ENCODE measurements at regions not wholly inside any gene's neighbourhood (a gene's known extent, or its start where the extent isn't known, plus 50 kb on each side); places are given as distances from the start of the nearest gene placed in this dataset.

DNA sequence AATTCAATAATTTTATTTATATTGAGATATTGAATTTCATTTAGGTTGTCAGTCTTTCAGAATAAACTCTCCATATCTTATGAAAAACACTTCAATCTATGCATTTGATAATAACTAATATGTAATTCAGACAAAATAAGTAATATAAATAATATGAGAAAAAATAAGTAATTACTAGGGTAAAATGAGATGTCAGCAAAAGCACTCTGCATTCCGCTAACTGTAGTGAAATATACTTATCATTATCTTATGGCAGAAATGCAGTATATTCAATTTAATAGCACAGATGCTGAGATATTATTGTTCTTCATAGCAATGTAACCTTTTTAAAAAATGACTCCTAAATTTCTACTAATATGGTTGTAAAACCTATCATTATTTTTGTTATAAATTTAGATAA lies 606.2 kb upstream of the VRK2 start:
- Mint-ChIP-seq H3K4me1 (ENCODE audit: unreplicated experiment) (no peaks in the 10 kb centered on the region), H3K36me3 (ENCODE audit: low read depth, unreplicated experiment) (no peaks in the 10 kb centered on the region), H3K27me3 (ENCODE audit: unreplicated experiment) (no peaks in the 10 kb centered on the region), H3K27ac (ENCODE audit: unreplicated experiment) (no peak overlapping the region), H3K9me3 (ENCODE audit: unreplicated experiment) (peaks cover 4% of the 10 kb centered on the region), H3K4me3 (ENCODE audit: unreplicated experiment) (no peak overlapping the region)
- TF ChIP-seq, protein P1, sequence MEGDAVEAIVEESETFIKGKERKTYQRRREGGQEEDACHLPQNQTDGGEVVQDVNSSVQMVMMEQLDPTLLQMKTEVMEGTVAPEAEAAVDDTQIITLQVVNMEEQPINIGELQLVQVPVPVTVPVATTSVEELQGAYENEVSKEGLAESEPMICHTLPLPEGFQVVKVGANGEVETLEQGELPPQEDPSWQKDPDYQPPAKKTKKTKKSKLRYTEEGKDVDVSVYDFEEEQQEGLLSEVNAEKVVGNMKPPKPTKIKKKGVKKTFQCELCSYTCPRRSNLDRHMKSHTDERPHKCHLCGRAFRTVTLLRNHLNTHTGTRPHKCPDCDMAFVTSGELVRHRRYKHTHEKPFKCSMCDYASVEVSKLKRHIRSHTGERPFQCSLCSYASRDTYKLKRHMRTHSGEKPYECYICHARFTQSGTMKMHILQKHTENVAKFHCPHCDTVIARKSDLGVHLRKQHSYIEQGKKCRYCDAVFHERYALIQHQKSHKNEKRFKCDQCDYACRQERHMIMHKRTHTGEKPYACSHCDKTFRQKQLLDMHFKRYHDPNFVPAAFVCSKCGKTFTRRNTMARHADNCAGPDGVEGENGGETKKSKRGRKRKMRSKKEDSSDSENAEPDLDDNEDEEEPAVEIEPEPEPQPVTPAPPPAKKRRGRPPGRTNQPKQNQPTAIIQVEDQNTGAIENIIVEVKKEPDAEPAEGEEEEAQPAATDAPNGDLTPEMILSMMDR (IDR thresholded peaks at IDR 0.05; ENCODE audit: unreplicated experiment) = no peak
- DNase-seq (ENCODE audit: low spot score) = no peak

DNA sequence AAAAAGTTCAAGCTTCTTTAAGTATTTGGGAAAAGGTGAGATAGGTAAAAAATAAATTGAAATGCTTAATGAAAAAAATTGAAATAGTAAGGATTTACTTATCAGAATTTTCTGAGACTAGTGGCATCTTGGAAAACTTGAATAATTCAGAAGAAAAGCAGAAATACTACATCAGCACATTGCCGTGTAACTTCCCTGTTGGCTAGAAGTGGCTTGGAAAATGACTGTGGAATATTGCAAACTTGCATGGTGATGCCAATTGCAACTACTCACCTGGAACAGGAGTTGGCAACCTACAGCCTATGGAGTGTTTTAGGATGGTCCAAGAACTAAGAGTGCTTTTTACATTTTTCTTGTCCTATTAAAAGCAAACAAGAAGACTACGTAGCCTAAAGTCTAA lies 603.5 kb upstream of the VRK2 start:
- H3K9me3 Mint-ChIP-seq (ENCODE audit: unreplicated experiment) = peaks cover 4% of the 10 kb centered on the region
- H3K27me3 Mint-ChIP-seq (ENCODE audit: unreplicated experiment) = no peaks in the 10 kb centered on the region
- H3K27ac Mint-ChIP-seq (ENCODE audit: unreplicated experiment) = no peak overlapping the region
- H3K36me3 Mint-ChIP-seq (ENCODE audit: low read depth, unreplicated experiment) = no peaks in the 10 kb centered on the region
- no peak overlapping the region for H3K4me3 Mint-ChIP-seq (ENCODE audit: unreplicated experiment)
- DNase-seq (ENCODE audit: low spot score) = no peak
- no peaks in the 10 kb centered on the region for H3K4me1 Mint-ChIP-seq (ENCODE audit: unreplicated experiment)
- TF ChIP-seq, protein P1 (IDR thresholded peaks at IDR 0.05; ENCODE audit: unreplicated experiment) = no peak

DNA sequence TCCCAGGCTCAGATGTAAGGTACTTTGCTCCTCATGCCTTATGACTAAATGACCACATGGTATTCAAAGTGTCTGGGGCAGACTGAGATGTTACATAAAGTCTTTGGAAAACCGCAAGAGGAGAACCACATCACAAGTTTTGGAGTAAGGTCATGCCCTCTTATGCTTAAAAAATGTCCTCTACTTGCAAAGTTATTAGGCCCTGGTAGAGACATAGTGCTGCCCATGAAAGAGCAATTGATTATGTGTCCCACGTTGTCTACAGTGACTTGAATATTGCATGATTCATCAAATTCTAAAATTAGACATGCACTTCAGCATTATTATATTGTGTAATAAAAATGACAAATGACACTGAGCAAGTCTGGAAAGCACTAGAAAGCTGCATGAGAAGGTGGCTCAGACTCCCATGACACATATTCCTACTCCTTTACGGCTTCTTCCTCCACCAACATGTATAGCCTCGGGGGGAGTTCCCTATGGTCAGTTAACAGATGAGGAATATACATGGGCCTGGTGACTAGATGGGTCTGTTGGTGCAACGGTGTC lies 602.6 kb upstream of the VRK2 start:
- DNase-seq (ENCODE audit: low spot score) = no peak
- Mint-ChIP-seq H3K27me3 (ENCODE audit: unreplicated experiment) (no peaks in the 10 kb centered on the region), H3K36me3 (ENCODE audit: low read depth, unreplicated experiment) (no peaks in the 10 kb centered on the region), H3K27ac (ENCODE audit: unreplicated experiment) (no peak overlapping the region), H3K4me1 (ENCODE audit: unreplicated experiment) (no peaks in the 10 kb centered on the region), H3K4me3 (ENCODE audit: unreplicated experiment) (no peak overlapping the region), H3K9me3 (ENCODE audit: unreplicated experiment) (peaks cover 4% of the 10 kb centered on the region)
- TF ChIP-seq, protein P1 (IDR thresholded peaks at IDR 0.05; ENCODE audit: unreplicated experiment) = no peak

DNA sequence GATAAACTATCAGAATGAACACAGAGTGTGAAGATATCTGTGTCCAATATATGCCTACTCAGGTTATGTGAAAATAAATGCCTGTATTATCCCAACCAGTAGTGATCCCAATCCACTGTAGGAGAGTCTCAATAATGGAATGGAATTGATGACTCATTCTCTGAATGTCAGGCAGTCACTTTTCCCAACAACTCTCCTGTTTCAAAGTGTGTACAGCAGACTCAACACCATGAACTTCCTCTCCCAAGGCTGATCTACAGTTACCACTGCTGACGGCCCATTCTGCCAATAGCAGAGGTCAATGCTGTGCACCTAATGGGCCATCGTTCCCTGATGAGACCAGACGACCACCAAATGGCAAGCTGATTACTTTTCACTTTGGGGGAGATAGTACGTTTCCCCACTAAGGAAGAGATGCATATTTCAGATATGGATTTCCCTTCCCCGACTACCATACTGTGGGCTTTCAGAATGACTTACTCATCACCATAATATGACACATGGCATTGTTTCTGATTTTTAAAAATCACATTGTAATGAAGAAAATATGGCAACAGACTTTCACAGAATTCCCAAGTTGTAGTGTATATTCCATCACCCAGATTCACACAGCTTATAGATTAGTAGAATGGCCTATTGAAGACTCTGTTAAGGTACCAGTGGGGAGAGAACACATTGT lies 601.7 kb upstream of the VRK2 start:
- no peak overlapping the region for H3K4me3 Mint-ChIP-seq (ENCODE audit: unreplicated experiment)
- no peaks in the 10 kb centered on the region for H3K4me1 Mint-ChIP-seq (ENCODE audit: unreplicated experiment)
- H3K9me3 Mint-ChIP-seq (ENCODE audit: unreplicated experiment) = peaks cover 4% of the 10 kb centered on the region
- no peaks in the 10 kb centered on the region for H3K27me3 Mint-ChIP-seq (ENCODE audit: unreplicated experiment)
- H3K36me3 Mint-ChIP-seq (ENCODE audit: low read depth, unreplicated experiment) = no peaks in the 10 kb centered on the region
- H3K27ac Mint-ChIP-seq (ENCODE audit: unreplicated experiment) = no peak overlapping the region
- TF ChIP-seq, protein P1 (IDR thresholded peaks at IDR 0.05; ENCODE audit: unreplicated experiment) = no peak
- no peak for DNase-seq (ENCODE audit: low spot score)

DNA sequence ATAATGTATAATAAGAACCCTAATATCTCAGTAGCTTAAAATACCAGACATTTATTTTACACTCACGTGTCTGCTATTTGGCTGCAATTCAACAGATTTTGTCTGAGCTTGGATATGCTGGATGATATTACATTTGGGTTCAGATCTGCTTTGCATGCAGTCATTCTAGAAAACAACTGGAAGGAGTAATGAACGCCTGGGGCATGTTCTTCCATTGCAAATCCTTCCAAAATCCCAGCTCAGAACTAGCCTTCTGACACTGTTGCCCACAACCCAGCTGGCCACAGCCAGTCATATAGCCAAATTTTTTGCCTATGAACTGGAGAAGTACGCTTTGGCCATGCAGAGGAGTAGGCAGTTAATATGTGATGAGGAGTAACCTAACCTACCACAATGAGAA lies 597.8 kb upstream of the VRK2 start:
- no peak overlapping the region for H3K27ac Mint-ChIP-seq (ENCODE audit: unreplicated experiment)
- H3K36me3 Mint-ChIP-seq (ENCODE audit: low read depth, unreplicated experiment) = no peaks in the 10 kb centered on the region
- TF ChIP-seq, protein P1 (IDR thresholded peaks at IDR 0.05; ENCODE audit: unreplicated experiment) = no peak
- H3K9me3 Mint-ChIP-seq (ENCODE audit: unreplicated experiment) = peaks cover 4% of the 10 kb centered on the region
- no peak for DNase-seq (ENCODE audit: low spot score)
- no peaks in the 10 kb centered on the region for H3K4me1 Mint-ChIP-seq (ENCODE audit: unreplicated experiment)
- no peaks in the 10 kb centered on the region for H3K27me3 Mint-ChIP-seq (ENCODE audit: unreplicated experiment)
- H3K4me3 Mint-ChIP-seq (ENCODE audit: unreplicated experiment) = no peak overlapping the region
